Chondrocyte (in vitro differentiated cells): ENCODE measurements at regions not wholly inside any gene's neighbourhood (a gene's known extent, or its start where the extent isn't known, plus 50 kb on each side); places are given as distances from the start of the nearest gene placed in this dataset.

Source experiments
- DNase-seq: peaks from one replicate; pipeline ENCODE4 v3.0.0; 2021; ENCODE audit warnings: mixed read lengths, low spot score
- H3K27ac Mint-ChIP-seq: one replicate; pipeline ENCODE4 v1.8.0; 2021; ENCODE audit warnings: mild to moderate bottlenecking, moderate library complexity, mixed read lengths; ENCODE audit not compliant: unreplicated experiment
- H3K27me3 Mint-ChIP-seq: 2 replicates; pipeline ENCODE4 v1.8.0; 2021; ENCODE audit warnings: low read depth, mixed read lengths
- H3K36me3 Mint-ChIP-seq: 2 replicates; pipeline ENCODE4 v1.8.0; 2021; ENCODE audit warnings: low read depth, mixed read lengths
- H3K4me1 Mint-ChIP-seq: 2 replicates; pipeline ENCODE4 v1.8.0; 2021; ENCODE audit warnings: low read depth, mild to moderate bottlenecking, mixed read lengths
- H3K4me3 Mint-ChIP-seq: one replicate; pipeline ENCODE4 v1.8.0; 2021; ENCODE audit warnings: mild to moderate bottlenecking, moderate library complexity, mixed read lengths; ENCODE audit not compliant: unreplicated experiment
- H3K9me3 Mint-ChIP-seq: 2 replicates; pipeline ENCODE4 v1.8.0; 2021; ENCODE audit warnings: low read depth, mixed read lengths
- CTCF ChIP-seq: fragments of 200-600 bp; sonication (generic); IDR thresholded peaks from 2 replicates; pipeline ENCODE4 v1.5.0; 2021; ENCODE audit warnings: antibody characterized with exemption, mild to moderate bottlenecking, moderate library complexity

GRCh38 chr3:159025733-159026132, 223.9 kb downstream of the MFSD1 start:
- Mint-ChIP-seq H3K27me3 (peaks cover 7% of the 10 kb centered on the region), H3K4me3 (no peak overlapping the region), H3K9me3 (peaks cover 7% of the 10 kb centered on the region), H3K4me1 (no peaks in the 10 kb centered on the region), H3K36me3 (peaks cover 2% of the 10 kb centered on the region), H3K27ac (no peak overlapping the region)
- DNase-seq: no peak
- no peak for TF ChIP-seq CTCF

- Mint-ChIP-seq H3K27ac (no peak overlapping the region), H3K4me3 (no peak overlapping the region)
Measured at GRCh38 chr3:159026510-159026909, 224.7 kb downstream of the MFSD1 start.

GRCh38 chr3:159028706-159029105, 226.9 kb downstream of the MFSD1 start:
- no peak overlapping the region for H3K4me3 Mint-ChIP-seq
- H3K36me3 Mint-ChIP-seq: no peaks in the 10 kb centered on the region
- no peak for TF ChIP-seq CTCF
- H3K27me3 Mint-ChIP-seq: peaks cover 7% of the 10 kb centered on the region
- no peak overlapping the region for H3K27ac Mint-ChIP-seq
- H3K4me1 Mint-ChIP-seq: no peaks in the 10 kb centered on the region
- H3K9me3 Mint-ChIP-seq: no peaks in the 10 kb centered on the region
- no peak for DNase-seq

More at GRCh38 chr3:159026510-159026909, 224.7 kb downstream of the MFSD1 start:
- Mint-ChIP-seq H3K9me3 (no peaks in the 10 kb centered on the region), H3K27me3 (peaks cover 7% of the 10 kb centered on the region), H3K4me1 (no peaks in the 10 kb centered on the region), H3K36me3 (peaks cover 2% of the 10 kb centered on the region)
- TF ChIP-seq CTCF: no peak
- DNase-seq: no peak

- no peak overlapping the region for H3K4me3 Mint-ChIP-seq
- no peak for DNase-seq
- no peaks in the 10 kb centered on the region for H3K4me1 Mint-ChIP-seq
- H3K36me3 Mint-ChIP-seq: no peaks in the 10 kb centered on the region
- no peak overlapping the region for H3K27ac Mint-ChIP-seq
- H3K27me3 Mint-ChIP-seq: peaks cover 7% of the 10 kb centered on the region
- no peak for TF ChIP-seq CTCF
- H3K9me3 Mint-ChIP-seq: peaks cover 5% of the 10 kb centered on the region
Measured at GRCh38 chr3:159029306-159030026, 227.6 kb downstream of the MFSD1 start.

- Mint-ChIP-seq H3K36me3 (no peaks in the 10 kb centered on the region), H3K9me3 (peaks cover 11% of the 10 kb centered on the region), H3K27ac (no peak overlapping the region), H3K4me1 (no peaks in the 10 kb centered on the region), H3K27me3 (peaks cover 7% of the 10 kb centered on the region), H3K4me3 (no peak overlapping the region)
- DNase-seq: no peak
- TF ChIP-seq CTCF: no peak
Measured at GRCh38 chr3:159030138-159030670, 228.3 kb downstream of the MFSD1 start.
